RWPE1 (cell line): ENCODE measurements at regions not wholly inside any gene's neighbourhood (a gene's known extent, or its start where the extent isn't known, plus 50 kb on each side); places are given as distances from the start of the nearest gene placed in this dataset.

Experiments
- CTCF ChIA-PET: fragments of 350-600 bp; sonication (Branson Sonifier 250); formaldehyde crosslinking; extraction: SDS; loops from one replicate; lab custom pipeline; 2021; lab: Yijun Ruan, JAX
- POLR2A ChIA-PET: fragments of 400-600 bp; formaldehyde crosslinking; extraction: SDS; loops from one replicate; lab custom pipeline; 2020; ENCODE audit warnings: antibody characterized with exemption; ENCODE audit not compliant: low non-redundant PET; lab: Yijun Ruan, JAX
- DNase-seq: peaks from one replicate; pipeline ENCODE4 v3.0.0; 2012; ENCODE audit warnings: low spot score
- H3K27ac ChIP-seq: fragments of 450-650 bp; 2 replicates; pipeline ENCODE4 v1.5.1; 2017
- CTCF ChIP-seq: fragments of 450-650 bp; conservative IDR thresholded peaks from 2 replicates; pipeline ENCODE4 v1.5.1; 2017; ENCODE audit warnings: low read depth, mild to moderate bottlenecking

- no peak for DNase-seq
- no peak for TF ChIP-seq CTCF
- ChIA-PET CTCF (no interaction called here), POLR2A (no interaction called here)
- H3K27ac ChIP-seq: no peak overlapping the region
Observed at GRCh38 chr4:122044501-122044900, 92.6 kb upstream of the TRPC3 start.

GRCh38 chr4:122041312-122041711, 89.5 kb upstream of the TRPC3 start:
- TF ChIP-seq CTCF: no peak
- ChIA-PET POLR2A (no interaction called here), CTCF (no interaction called here)
- DNase-seq: no peak
- no peak overlapping the region for H3K27ac ChIP-seq

GRCh38 chr4:122038896-122039295, 87.0 kb upstream of the TRPC3 start:
- no peak for DNase-seq
- no peak overlapping the region for H3K27ac ChIP-seq
- no peak for TF ChIP-seq CTCF
- POLR2A ChIA-PET: no interaction called here
- CTCF ChIA-PET: no interaction called here

GRCh38 chr4:122034619-122035018, 82.8 kb upstream of the TRPC3 start:
- ChIA-PET CTCF (no interaction called here), POLR2A (no interaction called here)
- no peak for TF ChIP-seq CTCF
- H3K27ac ChIP-seq: no peak overlapping the region
- no peak for DNase-seq

- TF ChIP-seq CTCF: no peak
- POLR2A ChIA-PET: no interaction called here
- CTCF ChIA-PET: no interaction called here
- DNase-seq: no peak
- no peak overlapping the region for H3K27ac ChIP-seq
Observed at GRCh38 chr4:122027203-122027602, 75.3 kb upstream of the TRPC3 start.

- POLR2A ChIA-PET: no interaction called here
- no peak overlapping the region for H3K27ac ChIP-seq
- no peak for DNase-seq
- CTCF ChIA-PET: no interaction called here
- no peak for TF ChIP-seq CTCF
Observed at GRCh38 chr4:122017296-122017695, 65.4 kb upstream of the TRPC3 start.

GRCh38 chr4:122015203-122015602, 63.3 kb upstream of the TRPC3 start:
- ChIA-PET POLR2A (no interaction called here), CTCF (no interaction called here)
- no peak for TF ChIP-seq CTCF

More at GRCh38 chr4:122015203-122015602, 63.3 kb upstream of the TRPC3 start:
- H3K27ac ChIP-seq: no peak overlapping the region
- DNase-seq: no peak
